OCI-LY1 (cell line): ENCODE measurements at regions not wholly inside any gene's neighbourhood (a gene's known extent, or its start where the extent isn't known, plus 50 kb on each side); places are given as distances from the start of the nearest gene placed in this dataset.

ENCODE experiments used
- CTCF ChIP-seq: fragments of 200-600 bp; sonication (generic), shearing (Covaris generic); IDR thresholded peaks from 2 replicates; pipeline ENCODE4 v1.5.1; 2017; ENCODE audit warnings: mild to moderate bottlenecking, antibody characterized with exemption, low read length, moderate library complexity, mixed read lengths
- EZH2 ChIP-seq: fragments of 200-600 bp; sonication (generic), shearing (Covaris generic); IDR thresholded peaks from 2 replicates; pipeline ENCODE4 v1.8.0; 2017; ENCODE audit warnings: borderline replicate concordance, mixed run types, mild to moderate bottlenecking, antibody characterized with exemption, low read length, moderate library complexity, mixed read lengths

GRCh38 chr4:178937130-178937529, 1494.9 kb upstream of the AGA start:
- TF ChIP-seq CTCF = no peak
- no peak for TF ChIP-seq EZH2
